Liver (tissue), 7 donors: ENCODE measurements at regions not wholly inside any gene's neighbourhood (a gene's known extent, or its start where the extent isn't known, plus 50 kb on each side); places are given as distances from the start of the nearest gene placed in this dataset.

Source experiments
- DNase-seq: peaks from one replicate; pipeline ENCODE4 v3.0.0-alpha.2; 2017; ENCODE audit warnings: low spot score
- H3K27ac ChIP-seq, 2 donors: one replicate each; pipeline ENCODE4 v1.7.0; 2013; ENCODE audit warnings: inconsistent platforms in 2 of 2, low read length in 2 of 2, control low read depth in 1 of 2, low read depth in 1 of 2, mild to moderate bottlenecking in 1 of 2
- H3K27me3 ChIP-seq, 4 donors: one replicate each; pipeline versions ENCODE4 v1.6.1 to v1.7.0; 2013; ENCODE audit warnings: low read length in 3 of 4, inconsistent platforms in 1 of 4, mild to moderate bottlenecking in 1 of 4, moderate library complexity in 1 of 4; ENCODE audit not compliant: control insufficient read depth in 4 of 4, insufficient read depth in 4 of 4
- H3K36me3 ChIP-seq, 4 donors: one replicate each; pipeline versions ENCODE4 v1.6.1 to v1.7.0; 2013; ENCODE audit warnings: low read length in 3 of 4, mild to moderate bottlenecking in 3 of 4, low read depth in 1 of 4, moderate library complexity in 1 of 4; ENCODE audit not compliant: control insufficient read depth in 4 of 4, insufficient read depth in 3 of 4
- H3K4me1 ChIP-seq, 4 donors: one replicate each; pipeline versions ENCODE4 v1.6.1 to v1.7.0; 2013; ENCODE audit warnings: low read length in 3 of 4, mild to moderate bottlenecking in 3 of 4, moderate library complexity in 1 of 4; ENCODE audit not compliant: control insufficient read depth in 4 of 4, insufficient read depth in 4 of 4
- H3K4me3 ChIP-seq, 3 donors: one replicate each; pipeline versions ENCODE4 v1.6.1 to v1.7.0; 2013; ENCODE audit warnings: low read length in 3 of 3, control low read depth in 1 of 3, low read depth in 1 of 3, mild to moderate bottlenecking in 1 of 3
- H3K9ac ChIP-seq, 2 donors: one replicate each; pipeline ENCODE4 v1.7.0; 2013; ENCODE audit warnings: low read length in 2 of 2, mild to moderate bottlenecking in 2 of 2, moderate library complexity in 2 of 2, control low read depth in 1 of 2, low read depth in 1 of 2
- H3K9me3 ChIP-seq, 4 donors: one replicate each; pipeline versions ENCODE4 v1.6.1 to v1.7.0; 2013; ENCODE audit warnings: low read length in 3 of 4; ENCODE audit not compliant: control insufficient read depth in 4 of 4
- ATF3 ChIP-seq: IDR thresholded peaks from 2 replicates; pipeline ENCODE4 v1.6.1; 2016; ENCODE audit warnings: antibody characterized with exemption
- EGR1 ChIP-seq, 2 donors: IDR thresholded peaks; 2 replicates each; pipeline ENCODE4 v1.6.1; 2016 to 2018; ENCODE audit warnings: antibody characterized with exemption in 2 of 2, low read depth in 2 of 2
- GABPA ChIP-seq, 2 donors: IDR thresholded peaks in 1 of 2; conservative IDR thresholded peaks in 1 of 2; 2 replicates each; pipeline ENCODE4 v1.6.1; 2016; ENCODE audit warnings: antibody characterized with exemption in 2 of 2, mild to moderate bottlenecking in 1 of 2, moderate library complexity in 1 of 2
- HNF4A ChIP-seq, 2 donors: conservative IDR thresholded peaks; 2 replicates each; pipeline ENCODE4 v1.6.1; 2016; ENCODE audit warnings: antibody characterized with exemption in 2 of 2, mild to moderate bottlenecking in 2 of 2
- JUND ChIP-seq, 2 donors: IDR thresholded peaks; 2 replicates each; pipeline ENCODE4 v1.6.1; 2016; ENCODE audit warnings: antibody characterized with exemption in 2 of 2
- NR2F2 ChIP-seq: IDR thresholded peaks from 2 replicates; pipeline ENCODE4 v1.6.1; 2016; ENCODE audit warnings: antibody characterized with exemption
- RAD21 ChIP-seq, 2 donors: IDR thresholded peaks; 2 replicates each; pipeline ENCODE4 v1.6.1; 2016; ENCODE audit warnings: antibody characterized with exemption in 2 of 2, mild to moderate bottlenecking in 2 of 2
- REST ChIP-seq: IDR thresholded peaks from 2 replicates; pipeline ENCODE4 v1.6.1; 2016; ENCODE audit warnings: antibody characterized with exemption, mild to moderate bottlenecking
- RXRA ChIP-seq, 2 donors: IDR thresholded peaks; 2 replicates each; pipeline ENCODE4 v1.6.1; 2017 to 2018; ENCODE audit warnings: antibody characterized with exemption in 2 of 2, mild to moderate bottlenecking in 1 of 2
- SP1 ChIP-seq: IDR thresholded peaks from 2 replicates; pipeline ENCODE4 v1.6.1; 2018; ENCODE audit warnings: antibody characterized with exemption, mild to moderate bottlenecking
- YY1 ChIP-seq: IDR thresholded peaks from 2 replicates; pipeline ENCODE4 v1.6.1; 2016; ENCODE audit warnings: antibody characterized with exemption, mild to moderate bottlenecking
- WGBS: extraction: QIAGEN DNeasy Blood & Tissue Kit; methylation state at CpG from one replicate; pipeline ENCODE4 v1.1.7; 2013; 5-methylcytosine and 5-hydroxymethylcytosine counted together
- donor health status: healthy.
- donor health status: healthy.
- donor health status: healthy.
- donor health status: healthy.

- no peak overlapping the region for H3K4me3 ChIP-seq
- no peak overlapping the region for H3K27ac ChIP-seq
- no peaks in the 10 kb centered on the region for H3K9me3 ChIP-seq
- peaks cover 0 to 3% (median 0%) of the 10 kb centered on the region in 4 donors for H3K4me1 ChIP-seq
- no peaks in the 10 kb centered on the region for H3K36me3 ChIP-seq
- TF ChIP-seq HNF4A (conservative IDR thresholded peaks at IDR 0.05): no peak
- WGBS: 92% methylated on average over 1 of the region's 1 CpG
- no peak for DNase-seq
- no peak overlapping the region for H3K9ac ChIP-seq
- H3K27me3 ChIP-seq: no peaks in the 10 kb centered on the region
Observed at GRCh38 chr13:50156140-50156539, 140.9 kb downstream of the KCNRG start.

- no peak for DNase-seq
- Histone ChIP-seq H3K4me1 (peaks cover 0 to 3% (median 0%) of the 10 kb centered on the region in 4 donors), H3K4me3 (no peak overlapping the region), H3K36me3 (no peaks in the 10 kb centered on the region), H3K27ac (no peak overlapping the region), H3K9ac (no peak overlapping the region), H3K9me3 (no peaks in the 10 kb centered on the region), H3K27me3 (no peaks in the 10 kb centered on the region)
- 81% methylated on average over 5 of the region's 5 CpGs for WGBS
- TF ChIP-seq EGR1 (IDR thresholded peaks at IDR 0.05; ENCODE audit: low read depth in 2 of 2): no peak
- TF ChIP-seq NR2F2: no peak
- TF ChIP-seq SP1: no peak
- TF ChIP-seq YY1: no peak
- TF ChIP-seq ATF3: no peak
- TF ChIP-seq REST: no peak
- no peak for TF ChIP-seq RXRA (IDR thresholded peaks at IDR 0.05)
- TF ChIP-seq JUND (IDR thresholded peaks at IDR 0.05): no peak
Observed at GRCh38 chr13:50156561-50157127, 141.4 kb downstream of the KCNRG start.

- H3K9ac ChIP-seq: no peak overlapping the region
- no peaks in the 10 kb centered on the region for H3K27me3 ChIP-seq
- TF ChIP-seq JUND (IDR thresholded peaks at IDR 0.05): no peak
- no peak for TF ChIP-seq REST
- no peak for TF ChIP-seq RAD21 (IDR thresholded peaks at IDR 0.05)
- no peak for TF ChIP-seq RXRA (IDR thresholded peaks at IDR 0.05)
- TF ChIP-seq GABPA (IDR thresholded peaks at IDR 0.05 in 1 of 2, conservative IDR thresholded peaks at IDR 0.05 in 1 of 2): no peak
- H3K36me3 ChIP-seq: no peaks in the 10 kb centered on the region
- no peak overlapping the region for H3K4me3 ChIP-seq
- WGBS: 94% methylated on average over 4 of the region's 4 CpGs
- no peak for DNase-seq
- H3K27ac ChIP-seq: no peak overlapping the region
- no peaks in the 10 kb centered on the region for H3K9me3 ChIP-seq
- H3K4me1 ChIP-seq: peaks cover 0 to 3% (median 0%) of the 10 kb centered on the region in 4 donors
Observed at GRCh38 chr13:50158385-50159165, 143.3 kb downstream of the KCNRG start.
